GM18511 (cell line): ENCODE measurements at regions not wholly inside any gene's neighbourhood (a gene's known extent, or its start where the extent isn't known, plus 50 kb on each side); places are given as distances from the start of the nearest gene placed in this dataset.
"Not testable (repeated sequence)": the region's sequence is repeated elsewhere in the genome, so short reads cannot be mapped to it uniquely, and the experiment has no call there.

Experiments used
- ATAC-seq: cut with Tn5 transposase; IDR thresholded peaks from one replicate; pipeline ENCODE4 v1.9.1; 2021; ENCODE audit warnings: mild to moderate bottlenecking, moderate library complexity; ENCODE audit not compliant: unreplicated experiment

GRCh38 chr15:38002883-38003477 lies 68.5 kb downstream of the TMCO5A start:
- ATAC-seq, result peak; percentile 86

GRCh38 chr15:38004218-38004861 lies 69.9 kb downstream of the TMCO5A start:
- ATAC-seq, result no peak

- no peak for ATAC-seq
Observed at GRCh38 chr15:38005953-38006808, 71.7 kb downstream of the TMCO5A start.

GRCh38 chr15:38010395-38010794 lies 76.0 kb downstream of the TMCO5A start:
- no peak for ATAC-seq

- peak; percentile 51 for ATAC-seq
Observed at GRCh38 chr15:38012894-38013293, 78.5 kb downstream of the TMCO5A start.

GRCh38 chr15:38017721-38018120 lies 83.3 kb downstream of the TMCO5A start:
- no peak for ATAC-seq

- no peak for ATAC-seq
Observed at GRCh38 chr15:38019066-38019465, 84.6 kb downstream of the TMCO5A start.

GRCh38 chr15:38021259-38021658 lies 86.8 kb downstream of the TMCO5A start:
- ATAC-seq, result peak; percentile 69

- no peak for ATAC-seq
Observed at GRCh38 chr15:38024293-38025091, 90.1 kb downstream of the TMCO5A start.

- ATAC-seq, result not testable (repeated sequence)
Observed at GRCh38 chr15:38025656-38026055, 91.2 kb downstream of the TMCO5A start.

- no peak for ATAC-seq
Observed at GRCh38 chr15:38028869-38029268, 94.4 kb downstream of the TMCO5A start.

GRCh38 chr15:38029736-38030135 lies 95.3 kb downstream of the TMCO5A start:
- ATAC-seq, result no peak

GRCh38 chr15:38030609-38031008 lies 96.2 kb downstream of the TMCO5A start:
- ATAC-seq, result no peak

GRCh38 chr15:38035701-38036100 lies 101.3 kb downstream of the TMCO5A start:
- no peak for ATAC-seq

GRCh38 chr15:38036790-38037338 lies 102.4 kb downstream of the TMCO5A start:
- no peak for ATAC-seq

- ATAC-seq, result no peak
Observed at GRCh38 chr15:38038659-38039442, 104.4 kb downstream of the TMCO5A start.

- no peak for ATAC-seq
Observed at GRCh38 chr15:38040615-38041014, 106.2 kb downstream of the TMCO5A start.

- ATAC-seq, result no peak
Observed at GRCh38 chr15:38041576-38041975, 107.1 kb downstream of the TMCO5A start.

- ATAC-seq, result no peak
Observed at GRCh38 chr15:38042211-38042610, 107.8 kb downstream of the TMCO5A start.
